Fibroblast of lung (primary cell): ENCODE measurements at regions not wholly inside any gene's neighbourhood (a gene's known extent, or its start where the extent isn't known, plus 50 kb on each side); places are given as distances from the start of the nearest gene placed in this dataset.

Experiments
- CTCF ChIP-seq, 2 donors: IDR thresholded peaks in 1 of 2; conservative IDR thresholded peaks in 1 of 2; 1 replicate in 1 of 2; 2 replicates in 1 of 2; pipeline ENCODE4 v1.5.1; 2011 to 2012; ENCODE audit warnings: low read length in 2 of 2, control low read depth in 1 of 2, inconsistent platforms in 1 of 2, low read depth in 1 of 2, mild to moderate bottlenecking in 1 of 2
- EZH2 ChIP-seq: IDR thresholded peaks from 2 replicates; pipeline ENCODE4 v1.5.1; 2012; ENCODE audit warnings: low read length, control low read depth, mild to moderate bottlenecking; ENCODE audit errors: missing control alignments

- TF ChIP-seq CTCF (conservative IDR thresholded peaks at IDR 0.05 in 1 of 2, IDR thresholded peaks at IDR 0.05 in 1 of 2; ENCODE audit: low read depth in 1 of 2, low read length in 2 of 2) (no peak), EZH2 (no peak)
These were observed 72.6 kb upstream of the ALDH1A3 start for GRCh38 chr15:100807028-100807427.
